Urinary bladder (tissue), 3 donors: ENCODE measurements at regions not wholly inside any gene's neighbourhood (a gene's known extent, or its start where the extent isn't known, plus 50 kb on each side); places are given as distances from the start of the nearest gene placed in this dataset.

Experiments used
- DNase-seq: peaks from one replicate; pipeline ENCODE4 v3.0.0-alpha.2; 2015; ENCODE audit errors: extremely low spot score
- H3K27ac ChIP-seq: one replicate; pipeline ENCODE4 v1.5.1; 2013; ENCODE audit warnings: low read depth, mild to moderate bottlenecking, moderate library complexity
- H3K36me3 ChIP-seq: one replicate; pipeline ENCODE4 v1.6.1; 2013; ENCODE audit warnings: mild to moderate bottlenecking, moderate library complexity; ENCODE audit not compliant: insufficient read depth
- H3K4me1 ChIP-seq: one replicate; pipeline ENCODE4 v1.6.1; 2013; ENCODE audit warnings: mild to moderate bottlenecking, moderate library complexity; ENCODE audit not compliant: insufficient read depth
- H3K4me3 ChIP-seq: one replicate; pipeline ENCODE4 v1.5.1; 2013; ENCODE audit warnings: low read depth, low read length
- WGBS: extraction: QIAGEN DNeasy Blood & Tissue Kit; methylation state at CpG from one replicate; pipeline ENCODE4 v1.1.7; 2013; 5-methylcytosine and 5-hydroxymethylcytosine counted together
- donor health status: healthy with polysubstance abuse.
- donor health status: healthy.

DNA sequence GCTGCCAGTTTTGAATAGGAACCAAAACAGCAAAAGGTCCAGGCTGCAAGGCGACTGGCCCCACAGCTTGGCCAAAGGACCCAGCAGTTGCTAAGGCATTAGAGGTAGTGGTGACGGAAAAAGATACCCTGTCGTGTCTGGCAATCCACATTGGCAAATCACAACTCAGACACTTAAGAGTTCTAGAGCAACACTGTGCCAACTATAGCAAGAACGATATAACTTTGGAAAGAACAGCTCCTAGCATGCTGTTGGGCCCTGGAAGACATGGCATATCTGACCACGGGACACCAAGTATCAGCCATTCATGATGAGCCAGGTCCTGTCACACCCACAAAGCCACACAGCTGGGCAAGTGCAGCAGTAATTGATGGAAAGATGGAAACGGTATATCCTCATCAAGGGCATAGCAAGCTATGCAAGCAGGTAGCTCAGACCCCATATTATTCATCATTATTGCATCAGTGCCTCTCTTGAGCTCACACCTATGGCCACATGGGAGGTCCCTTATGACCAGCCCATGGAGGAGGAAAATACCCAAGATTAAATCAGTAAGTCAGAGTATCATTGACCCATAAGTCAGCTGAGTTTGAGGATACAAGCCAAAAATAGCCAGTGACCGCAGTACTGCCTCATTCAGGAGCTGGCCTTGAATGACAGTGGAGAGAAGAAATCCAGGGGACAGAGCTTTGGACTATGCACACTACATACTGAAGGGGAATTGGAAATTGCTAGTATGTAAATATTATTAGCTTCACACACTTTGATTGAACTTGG is 221.2 kb downstream of the SETD4 start:
- 90% methylated on average over 7 of the region's 7 CpGs for WGBS
- Histone ChIP-seq H3K4me3 (no peak overlapping the region), H3K36me3 (no peaks in the 10 kb centered on the region), H3K4me1 (no peaks in the 10 kb centered on the region), H3K27ac (no peak overlapping the region)
- DNase-seq, result no peak

DNA sequence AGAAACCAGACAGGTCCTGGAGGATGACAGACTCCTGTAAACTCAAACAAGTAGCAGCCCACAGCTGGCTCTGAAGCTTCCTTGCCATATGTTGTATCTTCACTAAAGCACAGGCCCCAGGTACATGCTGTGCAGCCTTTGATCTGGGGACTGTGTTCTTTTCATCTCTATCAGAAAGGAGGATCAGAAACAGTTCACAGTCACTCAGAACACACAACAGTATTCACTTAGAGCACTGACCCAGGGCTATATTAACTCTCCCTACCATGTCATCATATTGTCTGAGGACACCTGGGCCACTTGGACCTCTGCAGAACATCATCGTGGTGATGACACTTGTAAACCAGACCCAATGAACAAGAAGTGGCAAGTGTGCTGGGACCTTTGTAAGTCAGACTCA is 222.0 kb downstream of the SETD4 start:
- 50% methylated on average over 1 of the region's 1 CpG for WGBS
- Histone ChIP-seq H3K4me1 (no peaks in the 10 kb centered on the region), H3K4me3 (no peak overlapping the region), H3K36me3 (no peaks in the 10 kb centered on the region), H3K27ac (no peak overlapping the region)
- no peak for DNase-seq

DNA sequence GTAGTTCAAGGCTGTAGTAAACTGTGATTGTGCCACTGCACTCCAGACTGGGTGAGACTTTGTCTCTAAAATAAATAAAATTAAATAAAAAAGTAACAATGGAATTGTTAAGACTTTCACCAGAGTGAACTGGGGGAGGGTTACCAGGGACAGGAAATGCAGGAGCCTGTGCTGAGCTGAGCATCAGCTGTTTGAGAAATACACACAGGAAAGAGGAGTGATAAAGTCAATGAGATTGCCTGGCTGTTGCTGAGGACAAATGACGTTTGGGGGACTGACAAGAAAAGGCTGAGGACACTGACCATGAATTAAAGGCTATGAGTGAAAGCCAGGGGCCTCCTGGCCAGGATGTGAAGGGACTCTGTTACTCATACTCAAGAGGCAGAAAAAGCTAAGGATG is 226.3 kb downstream of the SETD4 start:
- Histone ChIP-seq H3K4me3 (no peak overlapping the region), H3K4me1 (no peaks in the 10 kb centered on the region), H3K36me3 (no peaks in the 10 kb centered on the region), H3K27ac (no peak overlapping the region)
- DNase-seq, result no peak
- 10% methylated on average over 1 of the region's 1 CpG for WGBS

DNA sequence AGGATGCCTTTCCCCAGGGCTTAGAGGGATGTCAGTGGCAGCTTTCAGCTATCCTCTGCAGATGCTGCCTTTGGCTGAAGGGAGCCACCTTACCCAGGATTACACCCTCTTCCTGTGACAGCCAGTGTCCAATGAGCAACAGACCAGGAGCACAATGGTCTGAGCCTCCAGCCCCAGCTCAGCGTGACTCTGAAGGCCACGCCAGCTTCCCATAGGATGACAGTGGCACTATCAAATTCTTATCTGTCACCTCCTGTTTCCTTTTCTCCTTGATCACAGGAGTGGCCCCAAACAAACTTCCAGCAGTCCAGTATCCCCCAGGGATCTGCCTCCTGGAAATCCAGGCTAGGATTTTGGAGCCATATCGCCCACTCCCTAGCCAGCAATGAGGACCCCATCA is 226.9 kb downstream of the SETD4 start:
- no peak for DNase-seq
- Histone ChIP-seq H3K4me3 (no peak overlapping the region), H3K27ac (no peak overlapping the region), H3K4me1 (no peaks in the 10 kb centered on the region), H3K36me3 (no peaks in the 10 kb centered on the region)
- 68% methylated on average over 3 of the region's 3 CpGs for WGBS

DNA sequence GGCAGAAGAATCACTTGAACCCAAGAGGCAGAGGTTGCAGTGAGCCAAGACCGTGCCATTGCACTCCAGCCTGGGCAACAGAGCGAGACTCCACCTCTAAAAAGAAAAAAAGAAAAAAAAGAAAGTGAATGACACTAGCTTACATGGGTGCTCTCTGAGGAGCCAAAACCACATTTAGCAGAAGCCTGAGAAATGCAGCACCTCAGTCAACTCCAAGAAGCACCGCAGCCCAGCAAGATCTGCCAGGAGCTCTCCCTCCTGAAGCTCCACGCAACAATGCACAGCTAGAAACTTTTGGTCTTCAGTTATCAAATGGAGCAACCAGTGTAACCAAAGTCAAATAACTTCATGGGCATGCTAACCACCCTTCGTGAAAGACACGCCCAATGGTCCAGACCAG is 229.1 kb downstream of the SETD4 start:
- no peaks in the 10 kb centered on the region for H3K36me3 ChIP-seq

DNA sequence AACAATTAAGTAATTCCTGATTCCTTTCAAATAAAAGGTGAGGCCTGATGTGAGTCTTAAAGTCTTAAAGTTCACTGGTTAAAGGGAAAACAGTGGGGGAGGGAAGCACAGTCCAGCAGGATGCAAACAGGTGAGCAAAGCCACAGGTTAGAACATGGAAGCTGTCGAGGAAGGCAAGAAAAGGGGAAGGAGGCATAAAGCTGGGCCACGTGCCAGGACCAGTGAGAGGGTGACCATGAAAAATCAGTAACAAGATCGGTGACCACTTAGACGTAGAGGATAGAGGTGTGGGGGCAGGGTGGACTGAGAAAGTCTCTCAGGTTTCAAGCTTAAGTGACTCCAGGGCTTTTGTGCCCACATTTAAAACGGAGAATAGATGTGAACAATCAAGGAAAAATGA is 231.3 kb downstream of the SETD4 start:
- Histone ChIP-seq H3K27ac (no peak overlapping the region), H3K4me1 (no peaks in the 10 kb centered on the region), H3K36me3 (no peaks in the 10 kb centered on the region), H3K4me3 (no peak overlapping the region)
- no peak for DNase-seq
- WGBS, result 29% methylated on average over 5 of the region's 5 CpGs

More for the DNA sequence above, 229.1 kb downstream of the SETD4 start:
- 92% methylated on average over 6 of the region's 6 CpGs for WGBS
- Histone ChIP-seq H3K27ac (no peak overlapping the region), H3K4me1 (no peaks in the 10 kb centered on the region), H3K4me3 (no peak overlapping the region)
- DNase-seq, result no peak

DNA sequence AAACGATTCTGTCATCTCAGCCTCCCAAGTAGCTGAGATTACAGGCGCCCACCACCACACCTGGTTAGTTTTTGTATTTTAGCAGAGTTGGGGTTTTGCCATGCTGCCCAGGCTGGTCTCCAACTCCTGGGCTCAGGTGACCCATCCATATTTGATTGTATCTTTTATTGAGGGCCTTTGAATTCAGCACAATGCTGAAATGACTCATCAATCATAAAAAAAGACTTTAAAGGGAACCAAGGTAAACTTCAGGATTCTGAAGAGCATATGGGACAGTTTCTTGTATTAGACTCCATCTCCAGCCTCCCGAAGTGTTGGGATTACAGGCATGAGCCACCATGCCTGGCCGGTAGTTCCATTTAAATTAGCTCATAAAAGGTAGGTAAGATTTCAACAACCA is 232.2 kb downstream of the SETD4 start:
- H3K4me3 ChIP-seq, result no peak overlapping the region
- 91% methylated on average over 4 of the region's 4 CpGs for WGBS
- no peak for DNase-seq

DNA sequence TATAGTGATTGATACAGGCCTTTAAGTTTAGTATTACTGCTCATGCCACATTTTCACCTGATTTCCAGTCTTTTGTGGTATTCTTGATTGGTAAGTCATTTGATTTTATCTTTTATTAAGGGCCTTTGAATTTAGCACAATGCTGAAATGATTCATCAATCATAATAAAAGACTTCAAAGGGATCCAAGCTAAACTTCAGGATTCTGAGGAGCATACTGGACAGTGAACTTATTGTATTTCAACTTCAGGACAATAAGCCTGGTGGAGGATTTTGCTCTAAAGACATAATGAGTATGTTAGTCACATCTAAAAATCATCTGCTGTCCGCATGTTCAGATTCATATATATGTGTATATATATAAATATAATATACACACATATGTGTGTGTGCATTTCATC is 233.3 kb downstream of the SETD4 start:
- WGBS, result 93% methylated on average over 1 of the region's 1 CpG

More for the DNA sequence above, 232.2 kb downstream of the SETD4 start:
- Histone ChIP-seq H3K4me1 (no peaks in the 10 kb centered on the region), H3K27ac (no peak overlapping the region), H3K36me3 (no peaks in the 10 kb centered on the region)

DNA sequence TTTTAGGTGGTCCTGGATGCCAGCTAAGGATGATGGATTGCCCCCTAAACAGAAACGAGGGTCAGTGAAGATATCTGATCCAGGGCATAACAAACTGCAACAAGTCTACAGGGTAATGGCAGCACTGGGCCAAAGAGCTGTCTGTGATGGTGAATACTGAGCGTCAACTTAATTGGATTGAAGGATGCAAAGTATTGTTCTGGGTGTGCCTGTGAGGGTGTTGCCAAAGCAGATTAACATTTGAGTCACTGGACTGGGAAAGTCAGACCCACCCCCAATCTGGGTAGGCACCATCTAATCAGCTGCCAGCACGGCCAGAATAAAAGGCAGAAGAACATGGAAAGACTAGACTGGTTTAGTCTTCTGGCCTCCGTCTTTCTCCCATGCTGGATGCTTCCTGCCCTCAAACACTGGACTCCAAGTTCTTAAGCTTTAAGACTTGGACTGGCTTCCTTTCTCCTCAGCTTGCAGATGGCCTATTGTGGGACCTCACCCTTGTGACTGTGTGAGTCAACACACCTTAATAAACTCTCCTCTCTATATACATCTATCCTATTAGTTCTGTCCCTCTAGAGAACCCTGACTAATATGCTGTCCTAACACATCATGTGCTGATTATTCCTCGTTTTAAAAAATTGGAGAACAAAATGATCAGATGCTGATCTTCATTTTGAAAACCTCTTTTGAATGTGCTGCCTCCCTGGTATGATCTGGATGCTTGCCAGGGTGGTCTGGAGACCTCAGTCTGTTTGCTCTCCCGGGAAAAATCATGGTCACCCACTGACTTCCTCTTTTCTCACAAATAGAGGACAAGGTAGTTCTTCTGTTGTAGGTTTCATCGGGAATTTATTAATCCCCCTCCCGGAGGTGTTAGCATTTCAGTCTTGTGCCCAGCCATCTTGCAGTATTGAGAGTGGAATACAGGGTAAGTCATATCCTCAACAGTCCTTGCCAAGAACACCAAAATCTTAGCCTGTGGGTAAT is 234.7 kb downstream of the SETD4 start:
- DNase-seq, result no peak
- H3K4me1 ChIP-seq, result no peaks in the 10 kb centered on the region
- no peaks in the 10 kb centered on the region for H3K36me3 ChIP-seq
- no peak overlapping the region for H3K4me3 ChIP-seq
- H3K27ac ChIP-seq, result no peak overlapping the region
- WGBS, result 75% methylated on average over 8 of the region's 8 CpGs

More for the DNA sequence above, 233.3 kb downstream of the SETD4 start:
- no peak for DNase-seq
- no peaks in the 10 kb centered on the region for H3K4me1 ChIP-seq
- no peak overlapping the region for H3K27ac ChIP-seq
- H3K4me3 ChIP-seq, result no peak overlapping the region
- H3K36me3 ChIP-seq, result no peaks in the 10 kb centered on the region

DNA sequence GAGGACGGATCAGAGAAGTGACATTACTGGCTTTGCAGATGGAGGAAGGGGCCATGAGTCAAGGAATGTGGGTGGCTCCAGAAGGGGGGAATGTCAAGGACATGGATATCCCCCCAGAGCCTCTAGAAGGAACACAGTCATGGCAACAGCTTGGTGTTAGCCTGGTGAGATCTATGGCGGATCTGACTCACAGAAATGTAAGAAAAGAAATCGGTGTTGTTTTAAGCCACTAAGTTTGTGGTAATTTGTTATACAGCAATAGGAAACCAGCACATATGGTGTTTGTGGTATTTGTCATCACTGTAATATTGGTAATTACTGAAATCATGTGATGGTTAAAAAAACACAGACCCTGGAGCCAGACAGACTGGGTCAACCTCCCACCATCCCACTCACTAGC is 236.2 kb downstream of the SETD4 start:
- WGBS, result 93% methylated on average over 3 of the region's 3 CpGs
- no peak overlapping the region for H3K27ac ChIP-seq
- no peak for DNase-seq

DNA sequence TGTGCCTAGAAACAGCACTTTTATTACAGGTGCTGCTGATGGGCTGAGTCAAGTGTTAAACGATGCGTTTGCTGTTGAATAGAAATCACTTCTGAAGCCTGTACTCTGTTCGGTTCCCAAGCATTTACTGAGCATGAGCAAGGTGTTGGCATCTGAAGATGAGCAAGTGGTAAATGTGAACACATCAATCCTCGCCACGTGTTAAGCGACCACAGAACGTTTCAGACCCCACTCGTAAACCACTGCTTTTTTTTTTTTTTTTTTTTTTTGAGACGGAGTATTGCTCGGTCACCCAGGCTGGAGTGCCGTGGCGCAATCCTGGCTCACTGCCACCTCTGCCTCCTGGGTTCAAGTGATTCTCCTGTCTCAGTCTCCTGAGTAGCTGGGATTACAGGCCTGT is 241.2 kb downstream of the SETD4 start:
- Histone ChIP-seq H3K4me1 (no peaks in the 10 kb centered on the region), H3K36me3 (no peaks in the 10 kb centered on the region), H3K27ac (no peak overlapping the region), H3K4me3 (no peak overlapping the region)
- no peak for DNase-seq
- 85% methylated on average over 12 of the region's 12 CpGs for WGBS

More for the DNA sequence above, 236.2 kb downstream of the SETD4 start:
- no peaks in the 10 kb centered on the region for H3K4me1 ChIP-seq
- no peak overlapping the region for H3K4me3 ChIP-seq
- H3K36me3 ChIP-seq, result no peaks in the 10 kb centered on the region

DNA sequence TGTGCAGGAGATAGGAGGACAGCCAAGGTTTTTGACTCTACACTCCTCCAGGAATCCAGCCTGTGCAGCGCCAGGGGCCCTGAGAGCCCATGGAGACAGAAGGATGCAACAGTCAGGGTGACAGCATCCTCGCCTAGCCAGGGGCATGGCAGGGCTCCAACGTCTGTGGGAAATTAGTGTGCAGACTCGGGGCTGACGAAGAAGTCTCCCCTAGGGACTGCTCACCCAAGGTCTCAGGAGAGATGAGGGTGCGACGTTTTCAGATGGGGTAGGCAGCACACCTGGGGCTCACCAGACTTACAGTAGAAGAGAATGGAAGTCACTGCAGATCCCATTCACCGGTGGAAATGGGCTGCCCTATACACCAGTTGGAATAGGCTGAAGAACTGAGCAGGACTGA is 241.7 kb downstream of the SETD4 start:
- 78% methylated on average over 8 of the region's 8 CpGs for WGBS
- no peak for DNase-seq

DNA sequence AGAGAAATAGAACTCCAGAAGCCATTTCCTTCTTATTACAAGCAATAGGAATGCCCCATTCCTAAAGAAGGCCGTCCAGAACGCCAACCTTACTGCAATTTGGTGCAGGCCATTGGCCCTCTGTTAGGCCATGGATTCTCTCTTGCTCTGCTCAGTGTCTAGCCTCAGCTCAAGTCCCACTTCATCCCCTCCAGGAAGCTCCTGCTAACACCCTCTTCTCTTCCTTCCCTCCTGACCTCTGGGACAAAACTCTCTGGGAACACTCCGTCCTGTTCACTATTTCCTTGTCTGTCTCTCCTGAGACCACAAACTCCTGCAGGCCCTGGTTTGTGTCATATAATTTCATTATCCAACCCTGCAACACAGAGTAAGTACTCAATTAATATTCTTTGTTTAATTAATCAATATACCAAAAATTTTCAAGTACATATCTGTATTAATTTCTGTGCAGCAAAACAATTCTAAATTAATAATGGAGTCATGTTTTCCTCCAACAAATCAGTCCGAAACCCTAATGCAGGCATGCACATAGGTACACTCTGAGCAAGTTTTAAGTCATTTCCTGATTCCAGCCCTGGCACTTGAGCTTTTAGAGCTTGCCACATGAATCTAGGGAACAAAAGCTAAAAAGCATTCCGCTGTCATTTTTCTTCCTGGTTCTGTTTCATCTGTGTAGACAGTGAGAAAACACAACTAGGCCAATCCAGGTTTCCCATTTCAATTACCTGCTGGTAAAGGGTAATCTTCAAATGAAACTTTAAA is 245.3 kb downstream of the SETD4 start:
- no peak for DNase-seq
- Histone ChIP-seq H3K27ac (no peak overlapping the region), H3K4me1 (no peaks in the 10 kb centered on the region), H3K36me3 (no peaks in the 10 kb centered on the region), H3K4me3 (no peak overlapping the region)
- 79% methylated on average over 5 of the region's 5 CpGs for WGBS

More for the DNA sequence above, 241.7 kb downstream of the SETD4 start:
- Histone ChIP-seq H3K4me3 (no peak overlapping the region), H3K4me1 (no peaks in the 10 kb centered on the region), H3K36me3 (no peaks in the 10 kb centered on the region), H3K27ac (no peak overlapping the region)
